ELF-1 (cell line): ENCODE measurements at regions not wholly inside any gene's neighbourhood (a gene's known extent, or its start where the extent isn't known, plus 50 kb on each side); places are given as distances from the start of the nearest gene placed in this dataset.
A peak's percentile ranks its signal among the peaks of the same experiment; 100 is the strongest.

Experiments used
- DNase-seq: peaks from one replicate; pipeline ENCODE4 v3.0.0-alpha.2; 2016; ENCODE audit warnings: low read depth, low spot score

- no peak for DNase-seq
Measured at GRCh38 chr6:119661628-119662027, 312.1 kb upstream of the MAN1A1 start.

GRCh38 chr6:119661078-119661477, 311.5 kb upstream of the MAN1A1 start:
- DNase-seq: no peak

- DNase-seq: no peak
Measured at GRCh38 chr6:119658917-119659316, 309.4 kb upstream of the MAN1A1 start.

- DNase-seq: no peak
Measured at GRCh38 chr6:119655124-119655523, 305.6 kb upstream of the MAN1A1 start.

GRCh38 chr6:119653329-119653728, 303.8 kb upstream of the MAN1A1 start:
- DNase-seq: no peak

- DNase-seq: no peak
Measured at GRCh38 chr6:119649531-119649930, 300.0 kb upstream of the MAN1A1 start.

GRCh38 chr6:119647309-119647708, 297.7 kb upstream of the MAN1A1 start:
- DNase-seq: no peak

- no peak for DNase-seq
Measured at GRCh38 chr6:119643876-119644275, 294.3 kb upstream of the MAN1A1 start.

GRCh38 chr6:119637768-119638167, 288.2 kb upstream of the MAN1A1 start:
- DNase-seq: no peak

- no peak for DNase-seq
Measured at GRCh38 chr6:119636060-119636459, 286.5 kb upstream of the MAN1A1 start.

- DNase-seq: no peak
Measured at GRCh38 chr6:119633461-119633860, 283.9 kb upstream of the MAN1A1 start.

GRCh38 chr6:119630561-119631192, 281.1 kb upstream of the MAN1A1 start:
- DNase-seq: no peak

- no peak for DNase-seq
Measured at GRCh38 chr6:119628691-119629594, 279.4 kb upstream of the MAN1A1 start.

GRCh38 chr6:119627908-119628669, 278.5 kb upstream of the MAN1A1 start:
- peak; percentile 23 for DNase-seq

- no peak for DNase-seq
Measured at GRCh38 chr6:119626884-119627619, 277.5 kb upstream of the MAN1A1 start.

- no peak for DNase-seq
Measured at GRCh38 chr6:119620846-119621555, 271.4 kb upstream of the MAN1A1 start.

GRCh38 chr6:119614138-119614537, 264.6 kb upstream of the MAN1A1 start:
- DNase-seq: no peak

GRCh38 chr6:119612911-119613381, 263.4 kb upstream of the MAN1A1 start:
- no peak for DNase-seq

- DNase-seq: no peak
Measured at GRCh38 chr6:119612176-119612891, 262.8 kb upstream of the MAN1A1 start.

GRCh38 chr6:119610754-119611153, 261.2 kb upstream of the MAN1A1 start:
- no peak for DNase-seq
